HG03432 (cell line): ENCODE measurements at regions not wholly inside any gene's neighbourhood (a gene's known extent, or its start where the extent isn't known, plus 50 kb on each side); places are given as distances from the start of the nearest gene placed in this dataset.

Experiments used
- ATAC-seq: cut with Tn5 transposase; IDR thresholded peaks from one replicate; pipeline ENCODE4 v1.9.1; 2021; ENCODE audit warnings: mild to moderate bottlenecking, moderate library complexity; ENCODE audit not compliant: unreplicated experiment

DNA sequence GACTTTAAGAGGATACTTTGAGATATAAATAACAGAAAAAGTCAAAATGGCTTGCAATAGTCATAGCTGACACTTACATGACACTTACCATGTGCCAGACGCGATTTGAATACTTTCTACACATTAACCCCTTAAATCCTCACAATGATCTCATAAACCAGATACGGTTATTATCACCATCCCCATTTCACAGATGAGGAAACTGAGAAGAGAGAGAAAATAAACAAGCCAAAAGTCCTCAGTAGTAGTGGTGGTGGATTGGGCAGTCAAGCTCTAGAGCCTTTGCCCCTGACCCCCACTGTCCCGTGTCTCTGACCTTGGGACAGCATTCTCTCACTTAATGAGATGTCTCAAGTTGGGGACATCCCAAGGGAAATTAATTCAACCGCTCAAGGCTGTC lies 105.2 kb upstream of the TAF1B start:
- no peak for ATAC-seq

GRCh38 chr2:9738535-9739496 lies 104.5 kb upstream of the TAF1B start:
- no peak for ATAC-seq

DNA sequence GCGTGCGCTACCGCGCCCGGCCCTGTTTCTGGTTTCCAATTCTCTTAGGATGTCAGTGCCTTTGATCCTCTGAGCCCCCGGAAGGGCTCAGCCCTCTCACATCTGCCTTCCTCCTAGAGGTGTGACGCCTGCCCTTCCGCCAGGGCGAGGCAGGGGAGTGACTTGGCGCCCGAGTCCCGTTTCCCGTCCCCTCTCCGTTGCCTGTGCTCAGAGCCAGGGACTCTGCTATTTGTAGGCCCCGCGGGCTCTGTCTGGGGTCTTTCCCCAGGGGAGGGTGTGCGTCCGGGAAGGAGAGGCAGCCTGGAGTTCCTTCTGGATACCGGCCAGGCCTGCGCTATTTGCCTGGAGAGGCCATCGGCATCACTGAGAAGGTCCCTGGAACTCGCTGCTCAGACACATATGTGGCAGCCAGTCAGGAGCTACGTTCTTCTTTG lies 103.7 kb upstream of the TAF1B start:
- ATAC-seq: no peak

- no peak for ATAC-seq
These were observed 102.7 kb upstream of the TAF1B start for GRCh38 chr2:9740382-9741073.

DNA sequence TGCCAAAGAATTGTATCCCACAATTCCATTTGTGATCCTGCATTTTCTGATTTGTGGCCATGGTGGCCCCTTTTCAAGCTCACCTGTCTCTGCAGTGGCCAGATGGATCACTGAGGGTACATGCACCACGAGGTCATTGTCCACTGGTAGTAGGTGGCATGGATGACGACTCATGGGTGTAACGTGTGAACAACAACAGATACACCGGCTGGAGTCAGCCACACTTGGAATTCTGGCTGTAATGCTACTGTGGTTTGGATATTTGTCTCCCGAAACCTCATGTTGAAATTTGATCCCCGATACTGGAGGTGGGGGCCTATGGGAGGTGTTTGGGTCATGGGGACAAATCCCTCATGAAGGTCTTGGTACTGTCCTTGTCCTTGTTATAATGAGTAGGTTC lies 102.2 kb upstream of the TAF1B start:
- no peak for ATAC-seq

DNA sequence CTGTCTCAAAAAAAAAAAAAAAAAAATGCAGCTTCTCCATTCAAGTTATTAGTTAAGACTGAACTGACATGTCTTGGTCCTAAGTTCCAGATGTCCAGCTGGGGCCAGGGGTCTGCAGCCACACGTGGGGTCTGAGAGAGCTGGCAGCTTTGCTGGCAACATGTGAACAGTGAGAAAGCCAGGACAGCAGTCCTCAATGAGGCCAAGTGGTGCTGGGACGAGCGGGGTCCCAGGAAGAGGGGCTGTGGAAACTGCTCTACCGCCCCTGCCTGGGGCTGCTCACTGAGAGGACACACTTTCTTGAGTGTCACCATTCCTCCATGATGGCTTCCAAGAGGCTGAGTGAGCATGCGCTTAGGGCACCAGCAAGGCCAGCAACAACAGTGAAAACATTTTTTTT lies 100.7 kb upstream of the TAF1B start:
- no peak for ATAC-seq

GRCh38 chr2:9744256-9745004 lies 98.8 kb upstream of the TAF1B start:
- no peak for ATAC-seq

DNA sequence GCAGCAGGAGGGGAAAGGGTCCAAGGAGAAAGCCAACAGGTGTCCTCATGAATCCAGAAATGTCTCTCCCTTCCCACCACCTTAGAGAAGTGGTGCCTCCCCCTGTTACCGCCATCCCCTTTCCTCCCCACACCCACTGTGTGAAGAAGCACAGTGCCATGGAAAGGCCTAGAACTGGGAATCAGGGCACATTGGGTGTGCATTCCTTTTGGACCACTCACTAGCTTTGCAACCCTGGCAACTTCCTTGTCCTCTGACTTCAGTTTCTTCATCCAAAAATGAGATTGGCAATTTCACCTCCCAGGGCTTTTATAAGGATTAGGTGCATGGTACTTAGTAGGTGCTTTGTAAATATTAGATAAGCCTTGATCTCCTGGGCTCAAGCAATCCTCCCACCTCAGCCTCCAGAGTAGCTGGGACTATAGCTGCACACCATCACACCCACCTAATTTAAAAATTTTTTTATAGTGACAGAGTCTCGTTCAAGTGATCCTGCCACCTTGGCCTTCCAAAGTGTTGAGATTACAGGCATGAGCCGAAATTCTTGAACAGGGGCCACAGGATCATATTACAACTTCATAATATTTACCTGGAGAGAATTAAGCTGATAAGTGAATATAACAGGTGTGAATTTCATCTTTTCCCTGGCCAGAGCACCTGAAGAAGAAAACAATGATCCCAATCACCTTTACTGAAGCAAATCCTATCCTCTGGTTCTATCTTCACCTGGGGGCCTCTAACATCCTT lies 97.9 kb upstream of the TAF1B start:
- no peak for ATAC-seq

- ATAC-seq: no peak
These were observed 95.9 kb upstream of the TAF1B start for GRCh38 chr2:9747396-9747795.

DNA sequence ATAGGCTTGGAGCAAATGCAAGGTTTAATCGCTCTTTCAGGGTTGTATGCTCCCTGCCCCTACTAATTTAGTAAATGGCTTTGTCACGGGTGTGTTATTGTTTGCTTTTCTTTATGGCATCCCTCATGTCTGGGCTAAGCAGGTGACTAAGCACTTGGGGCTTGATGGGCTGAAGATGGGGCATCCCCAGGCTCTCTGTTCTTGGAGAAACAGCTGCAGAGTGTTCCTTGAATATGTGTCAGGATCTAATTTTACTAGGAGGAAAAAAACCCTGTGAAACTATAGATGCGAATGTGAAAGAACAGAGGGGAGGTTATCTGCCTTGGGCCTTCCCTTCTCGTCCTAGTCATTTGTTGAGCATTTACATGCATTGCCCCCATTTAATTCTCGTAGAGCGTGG lies 94.7 kb upstream of the TAF1B start:
- ATAC-seq: peak; percentile 33

GRCh38 chr2:9749546-9750223 lies 93.6 kb upstream of the TAF1B start:
- no peak for ATAC-seq

DNA sequence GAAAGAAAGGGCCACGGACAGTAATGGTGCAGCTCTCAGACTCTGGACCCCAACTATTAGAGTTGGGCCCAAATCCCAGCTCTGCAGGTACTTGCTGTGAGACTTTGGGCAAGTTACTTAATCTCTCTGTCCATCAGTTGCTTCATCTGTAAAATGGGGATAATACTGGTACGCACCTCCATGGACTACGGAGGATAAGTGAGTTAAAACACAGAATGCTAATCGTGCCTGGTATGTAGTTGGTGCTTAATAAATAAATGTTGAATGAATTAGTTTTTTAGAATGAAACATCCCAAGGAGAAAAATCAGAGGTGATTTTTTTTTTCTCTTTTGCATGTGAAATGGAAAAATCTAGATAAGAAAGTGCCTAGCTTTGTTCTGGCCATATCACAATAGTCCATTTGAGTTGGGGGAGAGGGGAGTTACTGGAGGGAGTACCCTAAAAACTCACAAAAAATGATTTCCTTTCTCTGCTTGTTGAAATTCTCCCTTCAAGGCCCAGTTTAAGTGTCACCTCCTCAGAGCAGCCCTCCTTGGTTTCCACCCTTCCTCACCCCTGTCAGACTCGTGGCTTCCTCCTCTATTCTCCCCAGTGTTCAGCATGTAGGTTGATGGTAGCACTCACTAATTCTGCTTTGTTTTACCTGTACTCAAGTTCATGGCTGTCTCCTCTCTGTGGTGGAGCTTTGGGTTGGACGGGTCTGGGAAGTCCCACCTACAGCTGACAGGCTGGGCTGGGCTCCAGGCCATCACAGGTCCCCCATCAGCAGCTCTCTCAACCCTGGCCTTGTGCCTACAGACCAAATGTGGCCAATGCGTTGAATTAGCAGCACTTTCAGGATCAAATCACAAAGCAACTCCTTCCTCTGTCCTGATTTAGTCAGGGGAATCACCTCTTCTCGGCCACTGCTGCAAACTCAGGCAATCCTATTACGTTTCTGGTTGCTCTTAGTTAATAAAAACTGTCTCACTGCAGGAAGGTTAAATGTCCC lies 92.8 kb upstream of the TAF1B start:
- no peak for ATAC-seq

DNA sequence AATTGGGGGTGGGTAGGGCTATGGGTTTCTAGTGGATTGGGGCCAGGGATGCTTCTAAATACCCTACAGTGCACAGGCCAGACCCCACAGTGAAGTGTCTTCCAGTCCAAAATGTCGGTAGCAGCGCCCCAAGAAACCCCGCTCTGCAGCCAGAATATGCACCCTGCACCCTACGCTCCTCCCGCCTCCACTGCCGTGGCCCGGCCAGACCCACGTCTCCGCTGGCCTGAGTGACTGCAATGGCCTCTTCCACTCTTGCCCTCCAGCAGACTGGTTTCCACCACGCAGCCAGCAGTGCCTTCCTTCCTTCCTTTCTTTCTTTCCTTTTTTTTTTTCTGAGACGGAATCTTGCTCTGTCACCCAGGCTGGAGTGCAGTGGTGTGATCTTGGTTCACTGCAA lies 91.4 kb upstream of the TAF1B start:
- no peak for ATAC-seq

DNA sequence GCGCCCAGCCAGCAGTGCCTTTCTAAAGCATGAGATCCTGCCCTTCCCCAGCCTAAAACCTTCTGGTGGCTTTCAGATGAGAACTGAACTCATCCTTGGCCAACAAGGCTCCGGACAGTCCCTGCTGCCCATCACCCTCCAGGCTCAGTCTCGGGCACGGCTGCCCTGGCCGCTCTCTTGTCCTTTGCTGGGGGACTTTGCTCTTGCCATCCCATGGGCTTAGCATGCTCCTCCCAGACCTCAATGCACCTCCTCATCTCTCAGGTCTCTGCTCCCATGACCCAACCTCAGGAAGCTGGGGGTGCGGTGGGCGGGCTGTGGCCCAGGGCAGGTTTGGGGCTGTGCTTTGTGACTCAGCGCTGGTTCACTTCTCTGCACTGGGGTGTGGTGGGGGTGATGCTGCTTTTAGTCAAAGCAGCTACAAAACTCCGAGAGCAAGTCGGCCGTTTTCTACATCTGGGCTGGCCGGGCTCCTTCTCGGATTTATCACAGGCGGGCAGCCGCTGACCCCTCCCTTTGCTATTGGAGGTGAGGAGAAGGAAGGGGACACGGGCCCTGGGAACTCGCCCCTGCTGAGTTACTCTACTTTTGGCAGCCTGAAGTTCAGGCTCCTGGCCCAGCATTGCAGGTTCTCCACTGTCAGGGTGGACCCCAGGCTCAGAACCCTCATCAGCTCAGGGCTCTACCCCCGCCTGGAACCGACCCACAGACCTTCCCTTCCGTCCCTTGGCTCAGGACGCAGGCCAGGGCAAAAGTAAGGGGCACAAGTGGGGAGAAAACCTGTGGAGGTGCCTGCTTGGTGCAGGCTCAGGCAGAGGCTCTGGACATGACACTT lies 90.6 kb upstream of the TAF1B start:
- peak; percentile 1 for ATAC-seq

GRCh38 chr2:9753276-9753600 lies 90.0 kb upstream of the TAF1B start:
- ATAC-seq: peak; percentile 73

GRCh38 chr2:9753665-9754531 lies 89.4 kb upstream of the TAF1B start:
- ATAC-seq: peak; percentile 33

GRCh38 chr2:9754532-9754887 lies 88.8 kb upstream of the TAF1B start:
- ATAC-seq: no peak
